ENCODE measurements at regions not wholly inside any gene's neighbourhood (a gene's known extent, or its start where the extent isn't known, plus 50 kb on each side); places are given as distances from the start of the nearest gene placed in this dataset.

- TF ChIP-seq NONO (IDR thresholded peaks at IDR 0.05; ENCODE audit: low read depth in 2 of 2, low read length in 1 of 2) (no peak), ATF2 (CRISPR knock-in tag; IDR thresholded peaks at IDR 0.05) (no peak), SUPT5H (IDR thresholded peaks at IDR 0.05) (no peak), NFXL1 (CRISPR knock-in tag; IDR thresholded peaks at IDR 0.05) (no peak), ZBTB7A (IDR thresholded peaks at IDR 0.05; ENCODE audit: borderline replicate concordance, control insufficient read depth, low read depth, low read length) (no peak), TCF7L2 (IDR thresholded peaks at IDR 0.05; ENCODE audit: low read depth, low read length) (no peak), ADNP (tag; IDR thresholded peaks at IDR 0.05) (no peak), RBM22 (IDR thresholded peaks at IDR 0.05; ENCODE audit: low read depth, low read length, poor library complexity, severe bottlenecking) (no peak), KAT7 (CRISPR knock-in tag; IDR thresholded peaks at IDR 0.05; ENCODE audit: borderline replicate concordance) (no peak)
Measured at GRCh38 chr1:218666263-218666662, 321.1 kb downstream of the TGFB2 start (continued).

DNA sequence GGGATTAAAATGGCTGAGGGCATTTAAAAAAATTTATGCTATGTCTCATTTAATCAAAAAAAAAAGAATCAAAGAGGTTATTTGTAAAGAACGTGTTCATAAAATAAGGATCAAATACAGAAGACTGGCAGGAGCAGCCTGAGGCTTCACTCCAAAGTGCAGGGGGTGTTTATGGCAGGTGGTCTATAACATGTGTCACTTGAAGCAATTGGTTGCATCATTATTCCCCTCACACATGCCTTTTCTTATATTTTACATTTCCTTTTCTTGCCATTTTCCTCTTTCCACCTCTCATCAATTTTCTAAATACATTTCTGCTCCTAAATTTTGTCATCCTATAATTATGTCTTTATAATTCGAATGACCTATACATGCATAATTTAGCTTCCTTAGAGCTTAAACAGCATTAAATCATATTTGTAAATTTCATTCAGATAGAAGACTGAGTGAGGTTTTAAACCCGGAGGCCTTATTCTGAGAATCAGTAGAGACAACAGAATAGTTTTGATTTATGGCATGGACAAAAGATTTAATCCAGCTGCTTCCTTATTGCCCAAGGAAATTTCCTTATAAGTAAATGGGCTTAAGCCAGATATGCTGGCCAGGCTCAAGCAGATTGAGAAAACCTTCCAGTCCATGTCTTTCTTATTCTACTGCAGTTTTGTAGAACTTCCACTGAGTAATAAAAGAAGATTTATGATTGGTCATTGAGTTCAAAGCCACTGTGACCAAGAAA lies 322.8 kb downstream of the TGFB2 start:
- Histone ChIP-seq H3K4me3 (no peak overlapping the region), H3K9me3 (replicated peaks; ENCODE audit: control insufficient read depth, insufficient read depth, low read depth, low read length) (no peaks in the 10 kb centered on the region), H3K4me1 (replicated peaks in 1 of 2; ENCODE audit: control insufficient read depth in 2 of 2, insufficient read depth in 2 of 2, low read length in 2 of 2) (no peaks in the 10 kb centered on the region), H3K9ac (ENCODE audit: insufficient read depth in 1 of 2, low read depth in 2 of 2, low read length in 2 of 2) (no peak overlapping the region), H3K27ac (ENCODE audit: extremely low read depth, low read depth, low read length) (no peak overlapping the region), H3K9me1 (ENCODE audit: control insufficient read depth, insufficient read depth, low read length) (no peaks in the 10 kb centered on the region), H2AFZ (ENCODE audit: low read depth, low read length) (no peak overlapping the region), H3K27me3 (ENCODE audit: control insufficient read depth in 2 of 2, insufficient read depth in 2 of 2, low read length in 2 of 2) (no peaks in the 10 kb centered on the region), H3K79me2 (ENCODE audit: control insufficient read depth, insufficient read depth, low read length) (no peaks in the 10 kb centered on the region), H3K4me2 (ENCODE audit: insufficient read depth, low read length) (no peak overlapping the region), H3K36me3 (ENCODE audit: control insufficient read depth, insufficient read depth, low read length) (no peaks in the 10 kb centered on the region), H4K20me1 (replicated peaks; ENCODE audit: control insufficient read depth, insufficient read depth, low read length) (no peaks in the 10 kb centered on the region)
- BruUV-seq (replicated peaks) = no TSS peak
- intact Hi-C loops (cut with micrococcal nuclease) = no loop called here
- ChIA-PET POLR2A (no interaction called here), CTCF (ENCODE audit: low intra/inter-chr PET ratio) (no interaction called here)
- ATAC-seq = no peak
- WGBS (ENCODE audit: insufficient coverage, low coverage, missing lambda C conversion rate) = 1% methylated on average over 3 of the region's 3 CpGs
- FAIRE-seq = no peak
- in situ Hi-C loops (cut with MboI) = no loop called here
- DNase-seq (ENCODE audit: extremely low read depth in 1 of 4, low spot score in 3 of 4) = no peak
- TF ChIP-seq NFIX (CRISPR knock-in tag; IDR thresholded peaks at IDR 0.05; ENCODE audit: low read depth) (no peak), MAFG (tag; conservative IDR thresholded peaks at IDR 0.05) (no peak), TARDBP (IDR thresholded peaks at IDR 0.05) (no peak), ATF2 (CRISPR knock-in tag; IDR thresholded peaks at IDR 0.05) (no peak), ESRRB (CRISPR knock-in tag; IDR thresholded peaks at IDR 0.05; ENCODE audit: borderline replicate concordance) (no peak), MTA1 (IDR thresholded peaks at IDR 0.05; ENCODE audit: borderline replicate concordance) (no peak), TOE1 (IDR thresholded peaks at IDR 0.05; ENCODE audit: borderline replicate concordance) (no peak), TOE1 (CRISPR knock-in tag; IDR thresholded peaks at IDR 0.05; ENCODE audit: borderline replicate concordance, low read depth) (no peak)
- TF ChIP-seq, protein P1, sequence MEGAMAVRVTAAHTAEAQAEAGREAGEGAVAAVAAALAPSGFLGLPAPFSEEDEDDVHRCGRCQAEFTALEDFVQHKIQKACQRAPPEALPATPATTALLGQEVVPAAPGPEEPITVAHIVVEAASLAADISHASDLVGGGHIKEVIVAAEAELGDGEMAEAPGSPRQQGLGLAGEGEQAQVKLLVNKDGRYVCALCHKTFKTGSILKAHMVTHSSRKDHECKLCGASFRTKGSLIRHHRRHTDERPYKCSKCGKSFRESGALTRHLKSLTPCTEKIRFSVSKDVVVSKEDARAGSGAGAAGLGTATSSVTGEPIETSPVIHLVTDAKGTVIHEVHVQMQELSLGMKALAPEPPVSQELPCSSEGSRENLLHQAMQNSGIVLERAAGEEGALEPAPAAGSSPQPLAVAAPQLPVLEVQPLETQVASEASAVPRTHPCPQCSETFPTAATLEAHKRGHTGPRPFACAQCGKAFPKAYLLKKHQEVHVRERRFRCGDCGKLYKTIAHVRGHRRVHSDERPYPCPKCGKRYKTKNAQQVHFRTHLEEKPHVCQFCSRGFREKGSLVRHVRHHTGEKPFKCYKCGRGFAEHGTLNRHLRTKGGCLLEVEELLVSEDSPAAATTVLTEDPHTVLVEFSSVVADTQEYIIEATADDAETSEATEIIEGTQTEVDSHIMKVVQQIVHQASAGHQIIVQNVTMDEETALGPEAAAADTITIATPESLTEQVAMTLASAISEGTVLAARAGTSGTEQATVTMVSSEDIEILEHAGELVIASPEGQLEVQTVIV (CRISPR knock-in tag; IDR thresholded peaks at IDR 0.05; ENCODE audit: borderline replicate concordance) = no peak
